Ramos (cell line): ENCODE measurements at regions not wholly inside any gene's neighbourhood (a gene's known extent, or its start where the extent isn't known, plus 50 kb on each side); places are given as distances from the start of the nearest gene placed in this dataset.

ENCODE experiments used
- in situ Hi-C: fragments of 300-500 bp; cut with MboI; formaldehyde crosslinking; loops from one replicate; pipeline ENCODE4 v1.14.3; 2022; ENCODE audit warnings: low sequenced_read_pairs; ENCODE audit not compliant: unreplicated experiment

DNA sequence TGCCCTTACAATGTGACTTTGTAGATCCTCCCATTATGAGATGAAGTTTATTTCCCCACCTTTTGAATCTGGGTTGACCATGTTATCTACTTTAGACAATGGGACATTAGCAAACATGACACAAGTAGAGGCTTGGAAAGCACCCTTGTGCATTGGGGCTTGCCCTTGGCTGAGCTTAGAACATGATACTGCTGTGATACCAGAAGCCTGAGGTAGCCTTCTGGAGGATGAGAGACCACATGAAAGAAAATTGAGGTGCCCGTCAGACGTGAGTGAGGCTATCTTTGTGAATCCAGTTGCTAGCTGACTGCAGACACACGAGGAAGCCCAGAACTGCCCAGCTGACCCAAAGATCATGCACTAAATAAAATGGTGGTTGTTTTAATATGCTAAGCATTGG is 341.2 kb downstream of the CYP26B1 start:
- in situ Hi-C loops = no loop called here

GRCh38 chr2:71804281-71804751 is 343.3 kb downstream of the CYP26B1 start:
- in situ Hi-C loops = no loop called here

- in situ Hi-C loops = no loop called here
These were observed 344.3 kb downstream of the CYP26B1 start for GRCh38 chr2:71803398-71803797.

DNA sequence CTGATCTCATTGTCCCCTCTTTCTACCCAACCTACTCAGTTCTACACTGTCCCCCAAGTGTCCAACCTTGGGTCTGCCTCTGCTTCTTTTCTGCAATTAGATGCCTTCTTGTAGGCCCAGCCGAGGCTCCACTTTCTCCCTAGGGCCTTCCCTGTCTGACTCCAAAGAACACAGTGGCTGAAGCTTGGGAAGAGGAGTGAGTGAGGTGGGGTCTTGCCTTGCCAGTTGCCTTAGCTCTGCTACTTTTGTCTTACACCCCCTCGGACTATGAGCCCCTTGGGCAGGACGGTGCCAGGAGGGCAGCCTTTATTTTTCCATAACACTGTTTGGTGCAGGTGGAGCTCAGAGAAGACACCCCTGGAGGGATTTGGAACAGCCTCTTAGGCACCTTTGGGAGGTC is 345.1 kb downstream of the CYP26B1 start:
- in situ Hi-C loops = no loop called here

DNA sequence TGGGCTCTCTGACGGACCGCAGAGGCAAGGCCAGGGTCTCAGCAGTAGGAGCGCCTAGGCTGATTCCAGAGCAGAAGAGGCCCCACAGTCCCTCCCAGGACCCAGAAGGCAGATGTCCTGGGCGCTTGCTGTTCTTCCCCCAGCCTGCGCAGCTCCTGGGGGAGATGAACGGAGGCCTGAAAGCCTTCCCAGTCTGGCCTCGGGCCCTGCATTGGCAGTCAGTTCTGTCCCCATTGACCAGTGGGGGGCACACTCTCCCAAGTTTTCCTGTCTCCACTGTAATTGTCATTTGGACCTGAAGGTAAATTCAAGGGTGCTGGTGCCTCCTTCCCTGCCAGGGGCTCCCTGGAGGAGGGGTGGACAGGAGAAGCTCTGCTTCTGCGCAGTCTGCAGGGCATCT is 345.7 kb downstream of the CYP26B1 start:
- in situ Hi-C loops = no loop called here

GRCh38 chr2:71801556-71801955 is 346.1 kb downstream of the CYP26B1 start:
- in situ Hi-C loops = no loop called here

DNA sequence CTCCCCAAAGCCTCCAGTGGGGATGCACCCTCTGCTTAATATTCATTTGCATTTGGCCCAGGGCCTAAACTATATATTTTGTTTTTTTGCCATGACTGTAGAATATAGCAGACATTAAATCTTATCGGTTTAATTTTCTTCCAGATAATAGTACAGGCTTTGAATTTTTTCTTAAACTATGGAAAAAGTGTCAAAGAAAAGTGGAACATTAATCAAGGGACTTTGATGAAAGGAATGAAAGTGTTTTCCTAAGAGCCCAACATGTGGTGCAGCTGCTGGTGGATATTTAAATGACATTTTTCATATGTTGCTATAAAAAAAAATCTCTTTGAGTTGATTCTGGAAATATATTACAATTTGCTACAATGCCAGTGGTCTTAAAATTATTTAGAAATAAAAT is 346.8 kb downstream of the CYP26B1 start:
- in situ Hi-C loops = no loop called here

- in situ Hi-C loops = no loop called here
These were observed 346.9 kb downstream of the DYSF start for GRCh38 chr2:71800106-71800809.

GRCh38 chr2:71799013-71799575 is 345.7 kb downstream of the DYSF start:
- in situ Hi-C loops = no loop called here

- in situ Hi-C loops = no loop called here
These were observed 345.1 kb downstream of the DYSF start for GRCh38 chr2:71798266-71799012.

DNA sequence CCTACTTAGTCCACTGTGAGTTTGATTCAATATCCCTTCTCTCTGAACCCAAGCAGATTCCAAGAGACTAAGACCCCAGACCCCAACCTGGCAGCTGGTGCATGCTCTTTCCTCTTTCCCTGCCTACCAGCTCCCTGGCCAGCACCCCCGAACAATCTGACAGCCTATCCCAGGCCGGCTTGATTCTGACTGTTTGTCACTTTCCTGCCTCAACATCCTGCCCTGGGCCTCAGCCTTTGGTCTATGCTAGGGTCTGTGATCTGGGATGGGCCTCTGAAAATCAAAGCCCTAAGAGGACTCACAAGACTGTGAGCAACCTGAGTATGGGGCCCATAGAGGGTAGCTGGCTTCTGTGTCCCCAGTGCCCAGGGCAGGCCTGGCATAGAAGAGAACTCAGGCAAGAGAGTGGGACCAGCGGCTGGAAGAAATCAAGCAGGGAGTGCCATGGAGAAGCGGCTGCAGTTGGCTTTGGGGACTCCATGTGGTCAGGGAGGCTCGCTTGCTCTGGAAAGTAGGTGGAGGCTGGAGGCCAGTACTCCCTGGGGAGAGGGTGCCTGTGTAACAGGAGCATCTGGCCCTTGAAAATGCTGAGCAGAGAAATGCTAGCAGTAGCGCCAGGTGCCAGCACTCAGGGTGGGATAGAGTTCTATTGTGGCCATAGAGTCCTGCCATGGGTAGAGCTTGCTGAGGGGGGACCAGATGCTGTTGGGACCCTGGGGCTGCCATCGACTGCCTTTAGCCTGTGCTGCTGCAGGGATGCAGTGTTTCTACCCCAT is 343.9 kb downstream of the DYSF start:
- in situ Hi-C loops = no loop called here

- in situ Hi-C loops = no loop called here
These were observed 342.8 kb downstream of the DYSF start for GRCh38 chr2:71796174-71796593.

DNA sequence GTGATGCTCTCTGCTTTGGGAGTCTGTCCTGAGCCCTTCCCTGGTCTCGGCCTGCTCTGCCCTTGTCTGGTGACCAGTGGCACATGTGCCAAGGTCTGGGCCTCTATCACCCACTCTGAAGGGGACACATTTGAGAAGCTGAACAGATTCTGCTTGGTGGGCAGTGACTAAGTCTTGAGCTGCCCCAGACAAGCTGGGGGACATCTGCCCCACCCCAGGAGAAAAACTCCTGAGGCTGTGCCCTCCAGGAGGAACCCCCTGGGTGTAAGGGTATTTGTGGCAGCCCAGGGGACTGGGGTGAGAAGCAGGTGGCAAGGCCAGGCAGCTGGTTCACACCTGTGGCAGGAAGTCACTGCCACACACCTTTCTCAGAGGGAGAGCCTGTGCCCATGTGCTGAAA is 342.1 kb downstream of the DYSF start:
- in situ Hi-C loops = no loop called here

GRCh38 chr2:71794611-71795010 is 341.2 kb downstream of the DYSF start:
- in situ Hi-C loops = no loop called here

- in situ Hi-C loops = no loop called here
These were observed 340.6 kb downstream of the DYSF start for GRCh38 chr2:71793926-71794325.

DNA sequence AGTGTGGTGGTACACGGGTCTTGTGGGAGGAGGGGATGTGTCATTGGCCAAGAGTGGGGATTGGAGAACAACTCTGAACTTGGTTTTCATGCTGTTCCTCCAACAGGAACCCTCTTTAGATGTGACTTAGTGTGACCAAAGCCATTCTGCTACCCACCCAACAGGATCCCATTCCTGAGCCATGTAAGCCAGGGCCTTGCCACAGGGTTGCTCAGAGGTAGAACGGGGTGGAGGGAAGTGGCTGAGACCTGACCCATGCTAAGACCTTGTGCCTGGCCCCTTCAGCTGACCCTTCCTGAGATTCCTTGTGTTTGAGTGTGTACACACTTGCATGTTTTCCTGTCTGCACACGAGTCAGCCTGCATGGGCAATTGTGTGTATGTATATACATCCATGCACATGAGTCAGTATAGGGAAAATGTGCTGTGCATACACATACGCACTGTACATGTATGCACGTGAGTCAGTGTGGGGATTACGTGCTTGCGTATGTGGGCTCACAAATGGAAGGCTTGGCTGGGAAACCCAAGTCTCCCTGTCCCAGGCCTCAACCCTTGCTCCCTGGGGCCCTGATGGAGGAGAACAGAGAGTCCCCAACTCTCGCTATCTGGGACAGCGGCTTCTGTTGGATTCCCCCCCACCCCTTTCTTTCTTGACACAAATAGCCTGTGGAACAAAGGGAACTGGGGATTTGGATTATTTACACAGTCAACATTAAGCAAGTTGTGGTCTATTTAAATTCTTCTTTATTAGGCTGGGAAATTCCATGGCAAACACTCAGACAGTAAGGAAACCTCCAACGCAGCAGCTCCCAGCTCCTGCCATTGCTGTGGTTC is 339.8 kb downstream of the DYSF start:
- in situ Hi-C loops = no loop called here

DNA sequence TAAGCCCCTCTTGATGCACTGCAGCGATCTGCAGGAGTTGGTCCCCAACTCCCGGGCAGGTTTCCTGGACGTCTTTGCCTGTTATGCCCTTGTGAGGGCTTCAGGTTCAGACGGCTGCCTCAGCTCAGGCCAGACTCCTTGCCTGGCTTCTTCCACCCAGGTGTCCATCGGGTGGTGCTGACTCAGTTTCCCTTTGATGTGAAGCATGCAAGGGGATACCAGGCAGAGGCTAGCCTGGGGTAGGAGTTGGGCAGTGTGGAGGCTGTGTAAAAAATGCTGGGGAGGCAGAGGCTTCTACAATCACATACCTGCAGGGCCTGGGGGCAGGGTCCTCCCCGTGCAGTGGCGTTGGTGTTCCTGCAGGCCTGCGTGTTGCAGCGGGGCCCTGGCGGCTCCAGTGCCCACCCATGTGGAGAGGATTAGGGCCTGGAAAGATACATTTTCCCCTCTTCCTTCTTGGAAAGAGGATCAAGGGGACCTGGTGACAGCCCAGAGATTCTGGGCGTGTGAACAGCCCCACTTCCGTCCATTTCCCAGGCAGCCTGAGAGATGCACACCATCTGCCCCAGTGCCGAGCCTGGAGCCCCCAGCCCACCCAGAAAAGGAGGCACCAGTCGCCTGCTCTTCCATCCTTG is 338.3 kb downstream of the DYSF start:
- in situ Hi-C loops = no loop called here

GRCh38 chr2:71791061-71791450 is 337.7 kb downstream of the DYSF start:
- in situ Hi-C loops = no loop called here
